ENCODE measurements at regions not wholly inside any gene's neighbourhood (a gene's known extent, or its start where the extent isn't known, plus 50 kb on each side); places are given as distances from the start of the nearest gene placed in this dataset.

- peaks cover 3% of the 10 kb centered on the region for H3K4me1 ChIP-seq
- H2AFZ ChIP-seq = peak overlapping the region; percentile 70
- no peaks in the 10 kb centered on the region for H3K79me2 ChIP-seq
- H3K4me2 ChIP-seq (ENCODE audit: low read length) = peak overlapping the region; percentile 40
- TF ChIP-seq CTCF (IDR thresholded peaks at IDR 0.05) = no peak
- no peak overlapping the region for H3K4me3 ChIP-seq (ENCODE audit: low read depth, low read length)
- H3K9ac ChIP-seq = no peak overlapping the region
- no peaks in the 10 kb centered on the region for H3K27me3 ChIP-seq (ENCODE audit: control insufficient read depth, insufficient read depth, low read length)
- no peaks in the 10 kb centered on the region for H3K36me3 ChIP-seq (ENCODE audit: control insufficient read depth, insufficient read depth, low read length)
- no peak overlapping the region for H3K27ac ChIP-seq
- H3K9me3 ChIP-seq (ENCODE audit: control insufficient read depth, low read length) = no peaks in the 10 kb centered on the region
Observed at GRCh38 chr18:63071701-63072141, 247.8 kb downstream of the BCL2 start.

- Histone ChIP-seq H3K36me3 (ENCODE audit: control insufficient read depth, insufficient read depth, low read length) (no peaks in the 10 kb centered on the region), H3K9ac (no peak overlapping the region), H3K27me3 (ENCODE audit: control insufficient read depth, insufficient read depth, low read length) (no peaks in the 10 kb centered on the region), H3K9me3 (ENCODE audit: control insufficient read depth, low read length) (no peaks in the 10 kb centered on the region), H3K4me2 (ENCODE audit: low read length) (no peak overlapping the region), H2AFZ (peak overlapping the region; percentile 70), H3K4me1 (peaks cover 3% of the 10 kb centered on the region), H3K79me2 (no peaks in the 10 kb centered on the region), H3K4me3 (ENCODE audit: low read depth, low read length) (no peak overlapping the region), H3K27ac (no peak overlapping the region)
- TF ChIP-seq CTCF (IDR thresholded peaks at IDR 0.05) = no peak
Observed at GRCh38 chr18:63070767-63071502, 248.6 kb downstream of the BCL2 start.

DNA sequence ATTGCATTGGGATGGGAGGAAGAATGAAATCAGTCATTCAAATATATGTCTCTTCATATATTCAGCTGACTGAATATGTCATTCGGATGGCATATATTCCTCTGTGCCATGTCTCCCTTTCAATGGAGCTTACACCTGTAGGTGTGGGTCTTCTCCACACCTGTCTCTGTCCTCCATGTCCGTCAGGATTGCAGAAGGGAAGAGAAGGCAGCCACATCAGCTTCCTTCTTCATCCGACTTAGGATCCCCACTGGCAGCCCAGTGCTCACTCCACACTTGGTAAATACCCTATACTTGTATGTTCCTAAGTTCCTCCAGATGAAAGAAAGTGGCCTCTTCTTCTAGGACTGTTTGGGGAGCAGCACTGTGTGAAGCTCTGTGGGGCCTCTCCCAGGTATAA is 250.1 kb downstream of the BCL2 start:
- Histone ChIP-seq H3K4me1 (peaks cover 3% of the 10 kb centered on the region), H3K9me3 (ENCODE audit: control insufficient read depth, low read length) (no peaks in the 10 kb centered on the region), H3K27me3 (ENCODE audit: control insufficient read depth, insufficient read depth, low read length) (no peaks in the 10 kb centered on the region), H3K36me3 (ENCODE audit: control insufficient read depth, insufficient read depth, low read length) (no peaks in the 10 kb centered on the region), H3K9ac (no peak overlapping the region), H3K27ac (no peak overlapping the region), H3K79me2 (no peaks in the 10 kb centered on the region), H3K4me2 (ENCODE audit: low read length) (no peak overlapping the region), H2AFZ (no peak overlapping the region), H3K4me3 (ENCODE audit: low read depth, low read length) (no peak overlapping the region)
- TF ChIP-seq CTCF (IDR thresholded peaks at IDR 0.05) = no peak

- H3K79me2 ChIP-seq = no peaks in the 10 kb centered on the region
- H3K9me3 ChIP-seq (ENCODE audit: control insufficient read depth, low read length) = no peaks in the 10 kb centered on the region
- no peak overlapping the region for H3K4me2 ChIP-seq (ENCODE audit: low read length)
- peaks cover 3% of the 10 kb centered on the region for H3K4me1 ChIP-seq
- H3K4me3 ChIP-seq (ENCODE audit: low read depth, low read length) = no peak overlapping the region
- H3K27ac ChIP-seq = no peak overlapping the region
- no peak overlapping the region for H3K9ac ChIP-seq
- H3K36me3 ChIP-seq (ENCODE audit: control insufficient read depth, insufficient read depth, low read length) = no peaks in the 10 kb centered on the region
- TF ChIP-seq CTCF (IDR thresholded peaks at IDR 0.05) = no peak
- no peak overlapping the region for H2AFZ ChIP-seq
- H3K27me3 ChIP-seq (ENCODE audit: control insufficient read depth, insufficient read depth, low read length) = no peaks in the 10 kb centered on the region
Observed at GRCh38 chr18:63067939-63068338, 251.6 kb downstream of the BCL2 start.

GRCh38 chr18:63065172-63065571 is 254.4 kb downstream of the BCL2 start:
- no peaks in the 10 kb centered on the region for H3K79me2 ChIP-seq
- no peak overlapping the region for H3K4me2 ChIP-seq (ENCODE audit: low read length)
- no peaks in the 10 kb centered on the region for H3K9me3 ChIP-seq (ENCODE audit: control insufficient read depth, low read length)
- no peak overlapping the region for H3K4me3 ChIP-seq (ENCODE audit: low read depth, low read length)
- TF ChIP-seq CTCF (IDR thresholded peaks at IDR 0.05) = no peak
- no peaks in the 10 kb centered on the region for H3K36me3 ChIP-seq (ENCODE audit: control insufficient read depth, insufficient read depth, low read length)
- no peaks in the 10 kb centered on the region for H3K27me3 ChIP-seq (ENCODE audit: control insufficient read depth, insufficient read depth, low read length)
- no peak overlapping the region for H3K27ac ChIP-seq
- H3K4me1 ChIP-seq = no peaks in the 10 kb centered on the region
- H3K9ac ChIP-seq = no peak overlapping the region
- H2AFZ ChIP-seq = peak overlapping the region; percentile 65

All from parathyroid adenoma (tissue), 2 donors.